Colonic mucosa (tissue), 4 donors: ENCODE measurements at regions not wholly inside any gene's neighbourhood (a gene's known extent, or its start where the extent isn't known, plus 50 kb on each side); places are given as distances from the start of the nearest gene placed in this dataset.

Source experiments
- DNase-seq: peaks from one replicate; pipeline ENCODE4 v3.0.0-alpha.2; 2020
- H3K27ac ChIP-seq: fragments of 200-600 bp; one replicate; pipeline ENCODE4 v1.8.0; 2021
- H3K27me3 ChIP-seq: fragments of 200-600 bp; one replicate; pipeline ENCODE4 v1.8.0; 2021
- H3K36me3 ChIP-seq: fragments of 200-600 bp; one replicate; pipeline ENCODE4 v1.8.0; 2021
- H3K4me1 ChIP-seq: fragments of 200-600 bp; one replicate; pipeline ENCODE4 v1.8.0; 2021; ENCODE audit warnings: mild to moderate bottlenecking
- H3K4me3 ChIP-seq: fragments of 200-600 bp; one replicate; pipeline ENCODE4 v1.8.0; 2021
- H3K9ac ChIP-seq, 2 donors: one replicate each; pipeline ENCODE4 v1.7.0; 2013; ENCODE audit warnings: control low read depth in 2 of 2, low read depth in 2 of 2, low read length in 2 of 2
- H3K9me3 ChIP-seq: fragments of 200-600 bp; one replicate; pipeline ENCODE4 v1.8.0; 2021
- CTCF ChIP-seq: fragments of 200-600 bp; IDR thresholded peaks from one replicate; pipeline ENCODE4 v1.8.0; 2022; ENCODE audit warnings: antibody characterized with exemption, mild to moderate bottlenecking
- intact Hi-C: fragments of 100-400 bp; cut with DNase I; formaldehyde crosslinking; loops from one replicate; pipeline ENCODE4 v1.14.1; 2022
- donor health status: healthy.
- donor health status: DM: no; HTN: no; CAD: no.
- donor health status: DM: no; HTN: no; CAD: no.

DNA sequence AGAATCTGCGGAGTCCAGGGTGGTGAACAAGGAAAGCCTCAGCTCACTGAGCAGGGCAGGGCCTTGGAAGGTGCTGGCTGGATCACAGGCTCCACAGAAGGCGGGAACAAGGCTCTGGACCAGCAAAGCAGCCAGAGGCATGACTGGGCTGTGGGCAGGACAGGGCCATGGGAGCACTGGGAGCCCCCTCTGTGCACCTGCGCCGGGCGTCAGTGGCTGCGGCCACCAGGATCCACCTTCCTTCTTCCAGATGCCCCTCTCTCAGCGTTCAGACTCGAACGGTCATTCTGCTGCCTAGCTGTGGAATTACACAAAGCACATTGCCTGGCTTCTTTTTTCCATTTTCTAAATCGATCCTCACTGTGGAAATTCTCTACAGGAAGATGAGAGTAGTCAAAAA, 621.2 kb downstream of the GALR1 start:
- Histone ChIP-seq H3K4me1 (no peaks in the 10 kb centered on the region), H3K27ac (no peak overlapping the region), H3K36me3 (no peaks in the 10 kb centered on the region), H3K4me3 (no peak overlapping the region), H3K27me3 (no peaks in the 10 kb centered on the region), H3K9ac (no peak overlapping the region), H3K9me3 (no peaks in the 10 kb centered on the region)
- intact Hi-C loops, result no loop called here
- TF ChIP-seq CTCF, result no peak
- DNase-seq, result no peak

GRCh38 chr18:77872166-77872565, 622.5 kb downstream of the GALR1 start:
- Histone ChIP-seq H3K9me3 (no peaks in the 10 kb centered on the region), H3K9ac (no peak overlapping the region), H3K27ac (no peak overlapping the region), H3K36me3 (no peaks in the 10 kb centered on the region), H3K4me1 (no peaks in the 10 kb centered on the region), H3K27me3 (no peaks in the 10 kb centered on the region), H3K4me3 (no peak overlapping the region)
- DNase-seq, result no peak
- intact Hi-C loops, result no loop called here
- no peak for TF ChIP-seq CTCF

DNA sequence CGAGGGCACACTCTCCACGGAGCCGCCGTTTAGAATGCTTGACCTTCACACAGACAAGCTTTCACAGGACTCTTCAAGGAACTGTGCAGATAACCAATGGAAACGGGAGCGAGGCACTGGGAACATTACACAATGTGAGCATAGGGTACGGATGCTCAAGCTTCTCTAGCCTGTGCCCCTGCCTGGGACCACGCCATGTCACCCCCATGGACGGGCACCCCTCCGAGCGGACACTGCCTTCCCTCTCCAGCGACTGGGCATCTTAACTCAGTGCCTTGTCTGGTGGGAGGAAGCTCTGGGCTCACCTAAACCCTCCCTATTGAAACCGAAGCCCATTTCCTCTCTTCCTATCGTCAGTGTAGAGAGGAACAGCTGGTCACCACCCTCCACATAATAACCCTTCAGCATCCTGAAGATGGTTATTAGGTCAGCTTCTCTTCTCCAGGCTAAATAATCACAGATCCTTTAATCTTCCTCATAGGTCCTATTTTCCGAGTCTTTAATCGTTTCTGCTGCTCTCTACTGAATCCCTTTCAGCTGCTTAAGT, 626.7 kb downstream of the GALR1 start:
- no peaks in the 10 kb centered on the region for H3K4me1 ChIP-seq
- no peak overlapping the region for H3K9ac ChIP-seq
- H3K9me3 ChIP-seq, result no peaks in the 10 kb centered on the region
- no peak overlapping the region for H3K27ac ChIP-seq
- no peak overlapping the region for H3K4me3 ChIP-seq
- intact Hi-C loops, result no loop called here
- no peaks in the 10 kb centered on the region for H3K36me3 ChIP-seq
- no peak for TF ChIP-seq CTCF
- H3K27me3 ChIP-seq, result no peaks in the 10 kb centered on the region
- no peak for DNase-seq

- Histone ChIP-seq H3K9ac (no peak overlapping the region), H3K9me3 (no peaks in the 10 kb centered on the region), H3K4me3 (no peak overlapping the region), H3K4me1 (no peaks in the 10 kb centered on the region), H3K27ac (no peak overlapping the region), H3K27me3 (no peaks in the 10 kb centered on the region), H3K36me3 (no peaks in the 10 kb centered on the region)
- no peak for TF ChIP-seq CTCF
- no peak for DNase-seq
- intact Hi-C loops, result no loop called here
These were observed 630.2 kb downstream of the GALR1 start for GRCh38 chr18:77879829-77880228.

DNA sequence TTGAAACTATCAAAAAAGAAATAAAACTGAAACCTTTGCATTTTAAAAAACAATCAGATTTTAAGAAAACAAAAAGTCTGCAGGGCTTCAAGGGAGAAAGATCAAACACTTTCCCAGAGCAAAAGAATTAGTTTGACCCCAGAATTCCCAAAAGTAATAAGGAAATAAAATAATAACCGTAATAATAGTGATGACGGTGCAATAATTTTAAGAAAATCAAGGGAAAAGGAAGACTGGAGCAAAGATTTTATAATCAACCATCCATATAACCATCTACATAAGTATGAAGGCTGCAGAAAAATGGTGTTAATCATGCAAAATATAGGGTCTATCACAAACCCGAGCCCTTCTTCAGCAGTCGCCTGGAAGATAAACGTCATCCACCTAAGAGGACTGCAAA, 634.8 kb downstream of the GALR1 start:
- no peaks in the 10 kb centered on the region for H3K9me3 ChIP-seq
- no peaks in the 10 kb centered on the region for H3K27me3 ChIP-seq
- no peak for TF ChIP-seq CTCF
- no peak for DNase-seq
- no peak overlapping the region for H3K27ac ChIP-seq
- intact Hi-C loops, result no loop called here
- no peak overlapping the region for H3K9ac ChIP-seq
- no peak overlapping the region for H3K4me3 ChIP-seq
- H3K36me3 ChIP-seq, result no peaks in the 10 kb centered on the region
- no peaks in the 10 kb centered on the region for H3K4me1 ChIP-seq

GRCh38 chr18:77894060-77894459, 644.4 kb downstream of the GALR1 start:
- no peak overlapping the region for H3K9ac ChIP-seq
- no peak for TF ChIP-seq CTCF
- DNase-seq, result no peak
- H3K4me1 ChIP-seq, result no peaks in the 10 kb centered on the region
- intact Hi-C loops, result no loop called here
- no peaks in the 10 kb centered on the region for H3K9me3 ChIP-seq
- H3K27ac ChIP-seq, result no peak overlapping the region
- no peak overlapping the region for H3K4me3 ChIP-seq
- no peaks in the 10 kb centered on the region for H3K36me3 ChIP-seq
- H3K27me3 ChIP-seq, result no peaks in the 10 kb centered on the region
